SK-N-SH treated with all-trans-retinoic acid at 6 μM for 48 hours (cell line): ENCODE measurements at regions not wholly inside any gene's neighbourhood (a gene's known extent, or its start where the extent isn't known, plus 50 kb on each side); places are given as distances from the start of the nearest gene placed in this dataset.

Source experiments
- ARNTL ChIP-seq: fragments of 450-650 bp; formaldehyde crosslinking; IDR thresholded peaks from 2 replicates; pipeline ENCODE4 v1.5.0; 2020; ENCODE audit warnings: low read depth, mild to moderate bottlenecking, moderate library complexity, borderline replicate concordance
- BACH2 ChIP-seq: fragments of 250-450 bp; sonication (Bioruptor Pico); IDR thresholded peaks from 2 replicates; pipeline ENCODE4 v1.9.0; 2021; ENCODE audit warnings: mild to moderate bottlenecking, borderline replicate concordance
- CSDC2 ChIP-seq: fragments of 250-450 bp; sonication (Bioruptor Pico); IDR thresholded peaks from 2 replicates; pipeline ENCODE4 v1.5.0; 2020; ENCODE audit warnings: mild to moderate bottlenecking, moderate library complexity
- ESRRG ChIP-seq: fragments of 250-450 bp; sonication (Bioruptor Pico); IDR thresholded peaks from 2 replicates; pipeline ENCODE4 v1.6.1; 2021; ENCODE audit warnings: mild to moderate bottlenecking
- ISL1 ChIP-seq: fragments of 250-450 bp; sonication (Bioruptor Pico); IDR thresholded peaks from 2 replicates; pipeline ENCODE4 v2.1.2; 2022; ENCODE audit warnings: mild to moderate bottlenecking, moderate library complexity
- OSR1 ChIP-seq: fragments of 250-450 bp; sonication (Bioruptor Pico); IDR thresholded peaks from 2 replicates; pipeline ENCODE4 v1.8.0; 2022; ENCODE audit warnings: moderate library complexity, mild to moderate bottlenecking, inconsistent platforms
- PPARA ChIP-seq: fragments of 250-450 bp; sonication (Bioruptor Pico); IDR thresholded peaks from 2 replicates; pipeline ENCODE4 v1.5.0; 2020; ENCODE audit warnings: mild to moderate bottlenecking, borderline replicate concordance
- ZFP30 ChIP-seq: fragments of 450-650 bp; formaldehyde crosslinking; IDR thresholded peaks from 2 replicates; pipeline ENCODE4 v1.5.0; 2022; ENCODE audit warnings: mild to moderate bottlenecking, moderate library complexity
- ZNF70 ChIP-seq: fragments of 450-650 bp; formaldehyde crosslinking; IDR thresholded peaks from 2 replicates; pipeline ENCODE4 v1.5.0; 2020; ENCODE audit warnings: mild to moderate bottlenecking, moderate library complexity
- ZNF8 ChIP-seq: fragments of 450-650 bp; formaldehyde crosslinking; IDR thresholded peaks from 2 replicates; pipeline ENCODE4 v1.5.0; 2020; ENCODE audit warnings: mild to moderate bottlenecking, moderate library complexity
- TF ChIP-seq, protein P1 (sequence below): fragments of 250-450 bp; sonication (Bioruptor Pico); IDR thresholded peaks from 2 replicates; pipeline ENCODE4 v1.5.1; 2020; ENCODE audit warnings: low read depth, mild to moderate bottlenecking, moderate library complexity
- TF ChIP-seq, protein P2 (sequence below): fragments of 250-450 bp; sonication (Bioruptor Pico); IDR thresholded peaks from 2 replicates; pipeline ENCODE4 v1.8.0; 2020; ENCODE audit warnings: mild to moderate bottlenecking, moderate library complexity, borderline replicate concordance
- TF ChIP-seq, protein P3 (sequence below): fragments of 250-450 bp; sonication (Bioruptor Pico); IDR thresholded peaks from 2 replicates; pipeline ENCODE4 v1.5.0; 2020; ENCODE audit warnings: mild to moderate bottlenecking, moderate library complexity

DNA sequence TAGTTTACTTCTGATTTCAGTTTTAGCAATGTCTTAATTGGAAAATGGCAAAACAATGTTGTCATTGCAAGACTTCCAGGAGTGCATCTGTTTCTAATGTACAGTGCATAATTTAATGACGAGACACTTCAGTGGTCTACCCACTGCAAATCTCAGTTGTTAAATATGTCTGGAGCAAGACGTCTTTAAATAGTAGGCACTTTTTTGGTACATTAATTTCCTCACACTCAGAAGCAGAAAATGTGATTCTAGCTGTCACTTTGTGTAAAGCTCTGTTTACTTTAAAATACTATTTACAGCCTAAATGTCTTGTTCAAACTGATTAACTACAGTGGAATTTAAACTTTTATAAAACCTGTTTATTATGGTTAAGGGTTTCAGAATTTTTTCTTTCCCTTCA, 815.5 kb downstream of the TLE1 start:
- TF ChIP-seq ESRRG (CRISPR knock-in tag) (no peak), PPARA (no peak), ZNF70 (CRISPR knock-in tag) (no peak), ZNF8 (CRISPR knock-in tag) (no peak), CSDC2 (CRISPR knock-in tag) (no peak), ZFP30 (CRISPR knock-in tag) (no peak), BACH2 (CRISPR knock-in tag) (no peak), OSR1 (CRISPR knock-in tag) (no peak), ARNTL (CRISPR knock-in tag) (no peak), ISL1 (no peak; the same call in 1 of the 2 replicates)
- TF ChIP-seq, protein P1, sequence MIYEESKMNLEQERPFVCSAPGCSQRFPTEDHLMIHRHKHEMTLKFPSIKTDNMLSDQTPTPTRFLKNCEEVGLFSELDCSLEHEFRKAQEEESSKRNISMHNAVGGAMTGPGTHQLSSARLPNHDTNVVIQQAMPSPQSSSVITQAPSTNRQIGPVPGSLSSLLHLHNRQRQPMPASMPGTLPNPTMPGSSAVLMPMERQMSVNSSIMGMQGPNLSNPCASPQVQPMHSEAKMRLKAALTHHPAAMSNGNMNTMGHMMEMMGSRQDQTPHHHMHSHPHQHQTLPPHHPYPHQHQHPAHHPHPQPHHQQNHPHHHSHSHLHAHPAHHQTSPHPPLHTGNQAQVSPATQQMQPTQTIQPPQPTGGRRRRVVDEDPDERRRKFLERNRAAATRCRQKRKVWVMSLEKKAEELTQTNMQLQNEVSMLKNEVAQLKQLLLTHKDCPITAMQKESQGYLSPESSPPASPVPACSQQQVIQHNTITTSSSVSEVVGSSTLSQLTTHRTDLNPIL (CRISPR knock-in tag), result no peak
- TF ChIP-seq, protein P2, sequence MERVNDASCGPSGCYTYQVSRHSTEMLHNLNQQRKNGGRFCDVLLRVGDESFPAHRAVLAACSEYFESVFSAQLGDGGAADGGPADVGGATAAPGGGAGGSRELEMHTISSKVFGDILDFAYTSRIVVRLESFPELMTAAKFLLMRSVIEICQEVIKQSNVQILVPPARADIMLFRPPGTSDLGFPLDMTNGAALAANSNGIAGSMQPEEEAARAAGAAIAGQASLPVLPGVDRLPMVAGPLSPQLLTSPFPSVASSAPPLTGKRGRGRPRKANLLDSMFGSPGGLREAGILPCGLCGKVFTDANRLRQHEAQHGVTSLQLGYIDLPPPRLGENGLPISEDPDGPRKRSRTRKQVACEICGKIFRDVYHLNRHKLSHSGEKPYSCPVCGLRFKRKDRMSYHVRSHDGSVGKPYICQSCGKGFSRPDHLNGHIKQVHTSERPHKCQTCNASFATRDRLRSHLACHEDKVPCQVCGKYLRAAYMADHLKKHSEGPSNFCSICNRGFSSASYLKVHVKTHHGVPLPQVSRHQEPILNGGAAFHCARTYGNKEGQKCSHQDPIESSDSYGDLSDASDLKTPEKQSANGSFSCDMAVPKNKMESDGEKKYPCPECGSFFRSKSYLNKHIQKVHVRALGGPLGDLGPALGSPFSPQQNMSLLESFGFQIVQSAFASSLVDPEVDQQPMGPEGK (CRISPR knock-in tag), result no peak
- TF ChIP-seq, protein P3, sequence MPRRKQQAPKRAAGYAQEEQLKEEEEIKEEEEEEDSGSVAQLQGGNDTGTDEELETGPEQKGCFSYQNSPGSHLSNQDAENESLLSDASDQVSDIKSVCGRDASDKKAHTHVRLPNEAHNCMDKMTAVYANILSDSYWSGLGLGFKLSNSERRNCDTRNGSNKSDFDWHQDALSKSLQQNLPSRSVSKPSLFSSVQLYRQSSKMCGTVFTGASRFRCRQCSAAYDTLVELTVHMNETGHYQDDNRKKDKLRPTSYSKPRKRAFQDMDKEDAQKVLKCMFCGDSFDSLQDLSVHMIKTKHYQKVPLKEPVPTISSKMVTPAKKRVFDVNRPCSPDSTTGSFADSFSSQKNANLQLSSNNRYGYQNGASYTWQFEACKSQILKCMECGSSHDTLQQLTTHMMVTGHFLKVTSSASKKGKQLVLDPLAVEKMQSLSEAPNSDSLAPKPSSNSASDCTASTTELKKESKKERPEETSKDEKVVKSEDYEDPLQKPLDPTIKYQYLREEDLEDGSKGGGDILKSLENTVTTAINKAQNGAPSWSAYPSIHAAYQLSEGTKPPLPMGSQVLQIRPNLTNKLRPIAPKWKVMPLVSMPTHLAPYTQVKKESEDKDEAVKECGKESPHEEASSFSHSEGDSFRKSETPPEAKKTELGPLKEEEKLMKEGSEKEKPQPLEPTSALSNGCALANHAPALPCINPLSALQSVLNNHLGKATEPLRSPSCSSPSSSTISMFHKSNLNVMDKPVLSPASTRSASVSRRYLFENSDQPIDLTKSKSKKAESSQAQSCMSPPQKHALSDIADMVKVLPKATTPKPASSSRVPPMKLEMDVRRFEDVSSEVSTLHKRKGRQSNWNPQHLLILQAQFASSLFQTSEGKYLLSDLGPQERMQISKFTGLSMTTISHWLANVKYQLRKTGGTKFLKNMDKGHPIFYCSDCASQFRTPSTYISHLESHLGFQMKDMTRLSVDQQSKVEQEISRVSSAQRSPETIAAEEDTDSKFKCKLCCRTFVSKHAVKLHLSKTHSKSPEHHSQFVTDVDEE (CRISPR knock-in tag), result no peak
